Astrocyte of the cerebellum (primary cell): ENCODE measurements at regions not wholly inside any gene's neighbourhood (a gene's known extent, or its start where the extent isn't known, plus 50 kb on each side); places are given as distances from the start of the nearest gene placed in this dataset.

Source experiments
- DNase-seq: peaks from one replicate; pipeline ENCODE4 v3.0.0-alpha.2; 2011; ENCODE audit warnings: low read depth
- H3K4me3 ChIP-seq: 2 replicates; pipeline ENCODE4 v1.5.1; 2011; ENCODE audit warnings: mild to moderate bottlenecking, low read depth, low read length, moderate library complexity
- CTCF ChIP-seq: IDR thresholded peaks from 2 replicates; pipeline ENCODE4 v1.5.1; 2012; ENCODE audit warnings: low read length, low read depth, moderate library complexity, mild to moderate bottlenecking; ENCODE audit errors: missing control alignments
- in situ Hi-C: cut with HindIII; loops from 2 replicates; pipeline ENCODE4 v1.10.0; 2017; ENCODE audit warnings: low sequenced_read_pairs

GRCh38 chr12:102602521-102602920 lies 122.2 kb upstream of the IGF1 start:
- in situ Hi-C loops: no loop called here
- TF ChIP-seq CTCF: no peak
- no peak overlapping the region for H3K4me3 ChIP-seq
- no peak for DNase-seq

- in situ Hi-C loops: no loop called here
- TF ChIP-seq CTCF: no peak
Observed at GRCh38 chr12:102601621-102602020, 121.3 kb upstream of the IGF1 start.

GRCh38 chr12:102596687-102597086 lies 116.3 kb upstream of the IGF1 start:
- in situ Hi-C loops: no loop called here
- no peak overlapping the region for H3K4me3 ChIP-seq
- no peak for TF ChIP-seq CTCF
- DNase-seq: no peak

More at GRCh38 chr12:102601621-102602020, 121.3 kb upstream of the IGF1 start:
- no peak overlapping the region for H3K4me3 ChIP-seq
- no peak for DNase-seq

GRCh38 chr12:102596031-102596430 lies 115.7 kb upstream of the IGF1 start:
- in situ Hi-C loops: no loop called here
- H3K4me3 ChIP-seq: no peak overlapping the region
- no peak for TF ChIP-seq CTCF
- no peak for DNase-seq

- DNase-seq: no peak
- in situ Hi-C loops: no loop called here
- no peak for TF ChIP-seq CTCF
- H3K4me3 ChIP-seq: no peak overlapping the region
Observed at GRCh38 chr12:102595315-102595714, 115.0 kb upstream of the IGF1 start.

- no peak for TF ChIP-seq CTCF
- in situ Hi-C loops: no loop called here
- H3K4me3 ChIP-seq: no peak overlapping the region
- no peak for DNase-seq
Observed at GRCh38 chr12:102593134-102593533, 112.8 kb upstream of the IGF1 start.

GRCh38 chr12:102592134-102592533 lies 111.8 kb upstream of the IGF1 start:
- TF ChIP-seq CTCF: no peak
- in situ Hi-C loops: no loop called here
- H3K4me3 ChIP-seq: no peak overlapping the region
- DNase-seq: no peak
